ENCODE measurements at regions not wholly inside any gene's neighbourhood (a gene's known extent, or its start where the extent isn't known, plus 50 kb on each side); places are given as distances from the start of the nearest gene placed in this dataset.
A peak's percentile ranks its signal among the peaks of the same experiment; 100 is the strongest.

DNA sequence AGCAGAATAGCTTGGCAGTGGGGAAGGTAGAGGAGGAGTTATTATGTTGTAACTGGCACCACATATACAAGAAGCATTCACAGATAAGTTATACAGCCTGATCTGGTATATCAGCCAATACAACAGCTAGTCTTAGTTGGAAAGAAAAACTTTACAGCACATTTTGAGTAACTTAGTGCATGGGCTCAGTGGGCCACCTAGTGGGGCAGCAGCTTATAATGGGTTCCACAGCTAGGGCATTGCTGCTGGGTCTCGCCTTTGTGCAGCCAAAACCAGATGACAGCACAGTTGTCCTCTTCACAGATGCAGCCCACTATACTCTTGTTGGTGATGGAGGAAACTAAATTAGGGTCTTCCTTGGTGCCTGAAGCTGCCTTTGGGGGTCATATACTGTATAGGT lies 448.1 kb upstream of the RASGEF1B start:
- DNase-seq = no peak

DNA sequence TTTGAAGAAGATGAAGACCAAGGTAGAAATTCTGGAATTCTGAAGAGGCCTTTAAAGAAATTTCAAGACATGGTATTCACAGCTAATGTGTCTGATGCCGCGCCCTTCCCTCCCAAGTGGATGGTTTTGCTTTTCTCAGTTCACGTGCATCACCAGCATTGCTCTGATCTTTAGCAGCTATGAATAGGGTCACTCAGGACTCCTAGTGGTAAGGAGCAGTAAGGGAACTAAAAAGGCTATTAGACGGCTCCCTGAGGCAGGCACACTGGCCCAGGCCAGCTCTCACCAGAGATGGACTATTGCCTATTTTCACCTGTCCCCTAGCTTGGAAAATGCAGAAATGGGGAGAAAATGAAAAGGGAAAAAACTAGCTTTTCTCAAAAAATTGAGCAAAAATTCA lies 447.5 kb upstream of the RASGEF1B start:
- no peak for DNase-seq

DNA sequence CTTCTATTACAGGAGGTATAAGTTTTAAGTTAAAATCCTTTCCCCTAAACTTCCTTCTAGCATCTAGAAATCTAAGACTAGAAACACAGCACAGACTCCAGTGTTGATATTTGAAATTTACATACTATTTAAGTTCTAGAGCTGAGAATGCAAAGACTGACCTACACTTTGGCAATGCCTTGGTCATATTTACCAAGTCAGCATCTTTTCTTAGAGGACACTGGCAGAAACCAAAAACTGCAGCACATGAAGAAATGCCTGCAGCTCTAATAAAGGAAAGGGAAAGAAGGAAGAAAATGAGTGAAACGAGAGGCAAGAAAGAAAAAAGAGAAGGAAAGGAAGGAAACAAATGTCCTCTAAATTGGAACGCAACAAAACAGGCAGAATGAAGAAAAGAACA lies 443.7 kb upstream of the RASGEF1B start:
- DNase-seq = no peak

DNA sequence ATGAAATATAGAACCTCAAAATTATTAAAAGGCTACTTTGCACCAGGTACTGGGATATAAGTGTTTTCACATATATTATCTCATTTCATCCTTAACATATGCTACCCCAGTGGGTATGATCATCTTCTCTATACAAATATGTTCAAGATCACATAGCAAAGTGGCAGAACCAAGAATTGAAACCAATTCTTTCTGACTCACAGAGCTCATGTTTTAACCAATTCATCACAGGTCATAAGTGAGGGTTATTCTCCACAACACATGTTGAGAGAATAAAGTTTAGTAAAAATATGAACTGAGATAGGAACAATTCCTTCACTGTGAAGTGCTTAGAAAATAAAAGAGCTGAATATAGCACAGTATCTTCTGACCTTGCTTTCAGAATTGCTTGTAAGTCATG lies 442.9 kb upstream of the RASGEF1B start:
- no peak for DNase-seq

GRCh38 chr4:81913427-81913879 lies 441.7 kb upstream of the RASGEF1B start:
- peak; percentile 25 for DNase-seq

GRCh38 chr4:81912376-81913030 lies 440.8 kb upstream of the RASGEF1B start:
- DNase-seq = no peak

GRCh38 chr4:81906905-81907304 lies 435.2 kb upstream of the RASGEF1B start:
- DNase-seq = no peak

- DNase-seq = no peak
Observed at GRCh38 chr4:81905971-81906370, 434.3 kb upstream of the RASGEF1B start.

DNA sequence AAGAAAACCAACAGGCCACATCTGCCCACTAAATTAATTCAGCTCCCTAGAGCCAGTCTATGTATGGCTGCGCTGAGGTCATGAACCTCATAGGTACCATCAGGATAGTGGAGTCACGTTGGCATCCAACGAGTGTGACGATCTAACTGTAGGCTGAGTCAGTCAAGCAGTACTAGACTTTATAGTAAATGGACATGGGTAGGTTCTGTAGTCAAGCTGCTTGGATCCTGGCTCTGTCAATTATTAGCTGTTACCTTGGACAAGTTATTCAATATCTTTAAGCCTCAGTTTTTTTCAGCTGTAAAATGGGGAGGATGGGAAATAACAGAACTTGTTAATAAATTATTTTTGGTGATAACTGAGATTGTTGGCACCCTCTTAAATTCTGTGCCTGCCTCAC lies 432.4 kb upstream of the RASGEF1B start:
- DNase-seq = no peak

- no peak for DNase-seq
Observed at GRCh38 chr4:81903212-81903611, 431.5 kb upstream of the RASGEF1B start.

- no peak for DNase-seq
Observed at GRCh38 chr4:81898862-81899504, 427.3 kb upstream of the RASGEF1B start.

GRCh38 chr4:81896936-81897335 lies 425.2 kb upstream of the RASGEF1B start:
- no peak for DNase-seq

DNA sequence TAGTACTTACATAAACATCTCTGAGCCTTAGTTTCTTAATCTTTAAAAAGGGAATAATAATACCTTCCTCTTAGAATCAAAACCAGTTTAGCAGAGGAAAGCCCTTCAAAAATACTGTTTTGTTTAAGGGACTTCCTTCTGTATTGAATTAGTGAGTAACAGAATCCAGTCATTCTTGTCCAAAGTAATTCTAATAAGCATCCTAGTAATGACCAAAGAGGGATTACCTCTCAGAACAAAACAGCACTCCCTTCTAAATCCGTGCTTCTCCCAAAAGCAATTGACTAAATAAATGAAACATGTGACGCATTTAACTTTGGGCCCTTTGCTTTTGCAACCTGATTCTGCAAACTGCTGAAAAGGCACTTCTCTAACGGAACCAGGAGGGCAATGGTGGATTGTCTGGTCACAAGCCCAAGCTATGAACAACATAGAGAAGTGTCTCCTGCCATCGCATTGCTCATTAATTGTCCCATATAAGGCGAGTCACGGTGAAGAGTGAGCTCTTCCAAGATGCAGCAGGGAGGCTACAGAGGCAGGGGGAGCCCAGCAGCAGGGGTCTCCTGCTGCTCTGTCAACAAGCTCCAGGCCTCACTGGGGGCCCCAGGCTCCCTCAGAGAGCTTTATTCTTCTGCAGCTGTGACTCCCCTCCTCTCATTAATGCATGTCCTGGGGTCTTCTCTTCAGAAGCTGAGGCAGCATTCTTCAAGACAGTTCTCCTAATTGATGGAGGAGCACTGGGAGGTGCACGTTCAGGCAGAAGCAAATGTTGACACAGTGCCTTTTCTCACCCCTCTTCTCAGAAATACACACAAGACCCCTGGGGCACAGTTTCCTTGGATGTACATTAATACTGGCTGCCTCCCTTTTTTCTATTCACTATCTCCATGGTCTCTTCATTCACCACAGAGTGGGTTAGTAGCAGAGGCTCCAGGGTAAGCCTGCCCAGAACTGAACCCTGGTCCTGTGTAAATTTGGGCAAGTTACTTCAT lies 419.6 kb upstream of the RASGEF1B start:
- no peak for DNase-seq

- no peak for DNase-seq
Observed at GRCh38 chr4:81884986-81885385, 413.3 kb upstream of the RASGEF1B start.

DNA sequence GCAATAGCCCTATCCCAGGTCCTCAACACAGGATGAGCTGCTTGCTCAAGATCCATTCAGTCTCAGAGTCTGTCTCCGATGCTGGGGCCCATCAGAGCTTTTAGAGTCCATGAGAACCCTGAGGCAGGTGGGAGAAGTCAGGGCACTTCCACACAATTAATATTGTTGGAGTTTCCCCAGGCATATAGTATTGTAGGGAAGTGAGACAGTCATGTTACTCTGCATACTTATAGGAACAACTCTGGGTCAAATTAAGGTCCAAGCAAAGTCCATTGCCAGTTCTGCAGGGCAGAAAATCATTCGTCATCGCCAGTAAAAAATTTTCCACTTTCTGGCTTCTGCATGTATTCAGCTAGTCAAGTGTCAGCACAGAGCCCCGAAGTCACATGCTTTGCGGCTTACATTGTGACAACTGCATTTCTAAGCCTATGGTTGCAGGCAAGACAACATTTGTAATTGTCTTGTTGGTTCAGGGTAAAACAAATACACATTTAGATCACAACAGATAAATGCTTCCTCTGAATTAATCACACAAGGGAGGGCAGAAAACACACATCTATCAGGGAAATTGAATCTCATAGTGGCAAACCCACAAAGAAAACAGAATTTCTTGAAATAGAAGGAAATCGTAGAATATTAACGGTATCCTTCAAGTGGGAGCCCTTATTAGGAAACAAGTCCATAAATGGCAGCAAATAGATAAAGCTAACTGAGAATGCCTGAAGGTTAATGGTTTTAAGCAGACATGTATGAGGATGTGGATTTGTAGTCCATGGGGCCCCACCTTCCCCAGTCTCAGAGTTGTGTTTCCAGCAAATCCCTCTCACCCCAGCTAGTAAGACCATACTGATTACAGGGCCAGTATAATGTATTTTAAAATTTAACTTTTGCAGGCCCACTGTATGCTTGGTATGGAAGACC lies 412.1 kb upstream of the RASGEF1B start:
- no peak for DNase-seq

DNA sequence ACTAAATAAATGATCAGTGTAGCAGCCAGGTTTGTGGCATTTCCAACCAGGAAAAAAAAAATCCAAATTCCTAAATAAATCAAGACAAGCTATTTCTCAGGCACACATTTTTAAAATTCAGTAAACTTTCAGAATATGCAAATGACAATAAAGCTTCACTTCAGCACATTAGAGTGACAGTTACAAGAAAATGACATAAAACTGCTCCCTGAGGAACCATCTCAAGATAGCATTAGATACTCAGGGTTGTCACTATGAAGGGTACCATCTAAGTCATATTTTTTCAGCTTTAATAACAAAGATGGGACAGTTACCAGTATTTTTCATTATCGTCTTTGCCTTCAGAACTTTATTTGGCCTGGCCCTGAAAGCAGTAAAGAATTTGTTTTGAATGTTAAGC lies 411.3 kb upstream of the RASGEF1B start:
- no peak for DNase-seq

GRCh38 chr4:81881855-81882621 lies 410.3 kb upstream of the RASGEF1B start:
- DNase-seq = no peak

DNA sequence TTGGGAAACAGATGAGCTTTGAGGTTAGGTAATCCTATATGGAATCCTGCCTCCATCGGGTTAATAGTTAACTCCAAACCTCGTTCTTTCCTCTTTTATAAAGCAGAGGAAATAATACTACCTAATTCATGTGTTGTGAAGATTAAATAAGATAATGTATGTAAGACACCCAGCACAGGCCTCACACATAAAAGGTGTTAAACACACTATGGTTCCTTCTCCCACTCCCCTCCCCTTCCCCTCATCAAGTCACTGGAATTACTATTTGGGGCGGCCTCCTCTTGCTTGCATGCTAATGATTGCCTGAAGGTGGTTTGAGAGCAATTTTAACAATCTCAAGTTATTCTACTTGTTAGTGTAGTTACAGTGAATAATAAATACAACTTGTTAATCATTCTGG lies 404.4 kb upstream of the RASGEF1B start:
- DNase-seq = no peak

GRCh38 chr4:81874661-81875515 lies 403.2 kb upstream of the RASGEF1B start:
- DNase-seq = no peak

- DNase-seq = no peak
Observed at GRCh38 chr4:81870275-81870674, 398.6 kb upstream of the RASGEF1B start.

GRCh38 chr4:81860111-81860510 lies 388.4 kb upstream of the RASGEF1B start:
- no peak for DNase-seq
